Right ventricle myocardium inferior (tissue), 1 donor: ENCODE measurements at regions not wholly inside any gene's neighbourhood (a gene's known extent, or its start where the extent isn't known, plus 50 kb on each side); places are given as distances from the start of the nearest gene placed in this dataset.
"Not testable (repeated sequence)": the region's sequence is repeated elsewhere in the genome, so short reads cannot be mapped to it uniquely, and the experiment has no call there.

Experiments
- ATAC-seq: fragments of 200-7000 bp; cut with Tn5 transposase; one replicate; pipeline ENCODE4 v1.9.1; 2020; ENCODE audit warnings: mild to moderate bottlenecking, moderate library complexity
- DNase-seq: peaks from one replicate; pipeline ENCODE4 v3.0.0; 2021; ENCODE audit errors: missing footprints
- intact Hi-C: fragments of 100-400 bp; cut with DNase I; formaldehyde crosslinking; loops from one replicate; pipeline ENCODE4 v1.11.0; 2022
- donor health status: DM: no; HTN: yes; CAD: no; lungs with severe emphysema.

DNA sequence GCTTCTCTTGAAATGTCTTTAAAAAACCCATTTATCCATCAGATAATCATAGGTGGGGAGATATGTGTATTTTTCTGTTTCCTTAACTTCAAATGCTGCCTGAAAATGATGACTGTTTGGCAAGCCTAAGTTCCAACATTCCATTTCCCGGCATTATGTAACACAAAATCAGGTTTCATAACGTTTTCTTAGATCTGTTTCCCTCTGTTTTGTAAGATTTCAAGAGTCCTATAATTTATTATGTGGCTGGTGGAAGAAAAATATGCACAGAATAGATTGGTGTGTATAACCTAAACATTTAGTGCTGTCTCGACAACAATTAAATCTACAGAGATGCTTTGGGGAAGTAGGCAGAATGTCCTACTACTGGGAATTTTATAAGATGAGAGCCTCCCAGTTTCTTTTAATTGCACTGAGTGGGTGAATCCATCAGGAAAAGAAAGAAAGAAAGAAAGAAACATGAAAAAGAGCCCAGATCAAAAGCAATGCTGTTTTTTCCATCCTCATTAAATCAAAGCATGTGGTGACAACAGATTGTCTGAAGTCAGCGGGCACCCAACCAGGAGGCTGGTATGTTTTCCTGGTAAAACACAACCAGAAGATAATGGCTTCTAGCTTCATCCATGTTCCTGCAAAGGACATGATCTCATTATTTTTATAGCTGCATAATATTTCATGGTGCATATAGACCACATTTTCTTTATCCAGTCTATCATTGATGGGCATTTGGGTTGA is 529.4 kb upstream of the AMELY start:
- DNase-seq (no peak), ATAC-seq (no peak)
- intact Hi-C loops = no loop called here

DNA sequence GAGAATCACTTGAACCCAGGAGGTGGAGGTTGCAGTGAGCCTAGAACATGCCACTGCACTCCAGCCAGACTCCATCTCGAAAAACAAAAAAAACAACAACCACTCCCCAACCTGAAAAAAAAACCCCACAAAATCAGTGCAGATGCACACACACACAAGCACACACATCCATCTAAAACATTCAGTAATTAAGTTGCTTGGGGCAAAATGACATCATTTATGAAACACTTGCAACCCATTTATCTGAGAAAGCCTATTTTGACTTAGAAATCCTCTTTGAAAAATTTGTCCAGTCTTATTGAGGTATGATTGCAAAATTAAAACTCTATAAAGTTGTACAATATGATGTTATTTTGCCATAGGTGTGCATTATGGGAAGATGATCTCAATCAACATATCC is 525.5 kb upstream of the AMELY start:
- ATAC-seq (no peak), DNase-seq (no peak)
- intact Hi-C loops = no loop called here

DNA sequence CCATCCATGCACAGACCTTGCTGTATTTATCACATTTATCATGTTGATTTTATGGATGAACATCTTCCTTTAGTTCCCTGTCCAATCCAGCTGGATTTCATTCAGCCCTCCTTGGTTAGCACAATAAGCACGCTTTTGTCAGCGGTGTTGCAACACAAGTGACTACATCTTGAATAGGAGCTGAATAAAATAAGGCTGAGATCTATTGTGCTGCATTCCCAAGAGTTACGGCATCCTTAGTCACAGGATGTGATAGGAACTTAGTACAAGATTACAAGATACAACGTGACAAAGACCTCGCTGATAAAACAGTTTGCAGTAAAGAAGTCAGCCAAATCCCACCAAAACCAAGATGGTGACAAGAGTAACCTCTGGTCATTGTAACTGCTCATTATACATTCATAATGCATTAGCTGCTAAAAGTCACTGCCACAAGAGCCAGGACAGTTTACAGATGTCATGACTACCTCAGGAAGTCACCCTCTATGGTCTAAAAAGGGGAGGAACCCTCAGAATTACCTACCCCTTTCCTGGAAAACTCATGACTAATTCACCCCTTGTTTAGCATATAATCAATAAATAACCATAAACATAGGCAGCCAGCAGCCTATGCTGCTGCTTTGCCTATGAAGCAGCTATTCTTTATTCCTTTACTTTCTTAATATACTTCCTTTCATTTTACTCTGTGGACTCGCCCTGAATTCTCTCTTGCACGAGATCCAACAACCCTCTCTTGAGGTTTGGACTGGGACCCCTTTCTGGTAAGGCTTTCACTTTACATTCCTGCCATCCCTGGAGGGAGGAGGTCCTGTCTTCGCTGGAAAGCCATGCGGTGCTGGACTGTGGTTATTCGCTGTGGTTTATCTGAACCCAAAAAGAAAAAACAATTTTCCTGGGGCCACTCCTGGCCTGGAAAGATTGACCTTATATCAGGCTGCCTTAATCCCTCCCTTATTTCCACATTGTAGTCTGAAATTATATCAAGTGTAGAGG is 522.6 kb upstream of the AMELY start:
- intact Hi-C loops = no loop called here
- ATAC-seq (no peak), DNase-seq (no peak)

DNA sequence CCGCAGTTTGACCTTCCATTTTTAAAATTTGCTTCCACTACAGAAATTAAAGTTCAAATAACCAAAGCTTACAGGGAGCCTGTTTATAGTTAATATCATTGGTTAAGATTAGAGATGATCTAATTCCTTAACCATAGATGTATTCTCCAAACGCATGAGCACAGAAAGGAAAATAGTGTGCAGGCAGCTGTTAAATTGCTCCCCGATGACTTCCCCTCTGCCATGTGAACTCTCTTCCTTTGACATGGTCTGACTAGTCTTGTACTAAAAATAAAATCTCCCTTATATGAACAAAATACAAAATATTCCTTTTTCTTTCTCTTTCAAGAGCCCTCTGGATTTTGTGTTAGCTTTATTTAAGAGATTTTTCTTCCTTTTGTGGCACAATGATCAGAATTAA is 507.6 kb upstream of the AMELY start:
- intact Hi-C loops = no loop called here
- DNase-seq (no peak), ATAC-seq (no peak)

DNA sequence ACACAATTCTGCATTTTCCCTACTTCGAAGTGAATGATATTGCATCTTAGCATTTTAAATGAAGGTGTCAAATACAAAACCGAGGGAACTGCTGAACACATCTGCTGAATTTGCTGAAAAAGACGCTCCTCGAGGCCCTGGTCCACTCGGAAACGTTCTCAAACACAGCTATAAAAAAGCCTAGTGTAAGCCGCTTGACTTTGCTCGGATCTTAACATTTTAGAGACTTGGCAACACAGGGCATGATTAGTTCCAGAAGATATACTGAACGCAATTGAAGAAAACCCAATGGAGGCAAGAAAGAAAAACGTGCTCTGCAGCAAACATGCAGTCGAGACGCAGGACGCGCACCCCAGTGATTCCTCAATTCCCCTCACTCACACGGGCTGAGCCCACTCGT is 506.4 kb upstream of the AMELY start:
- ATAC-seq (no peak), DNase-seq (no peak)
- intact Hi-C loops = no loop called here

DNA sequence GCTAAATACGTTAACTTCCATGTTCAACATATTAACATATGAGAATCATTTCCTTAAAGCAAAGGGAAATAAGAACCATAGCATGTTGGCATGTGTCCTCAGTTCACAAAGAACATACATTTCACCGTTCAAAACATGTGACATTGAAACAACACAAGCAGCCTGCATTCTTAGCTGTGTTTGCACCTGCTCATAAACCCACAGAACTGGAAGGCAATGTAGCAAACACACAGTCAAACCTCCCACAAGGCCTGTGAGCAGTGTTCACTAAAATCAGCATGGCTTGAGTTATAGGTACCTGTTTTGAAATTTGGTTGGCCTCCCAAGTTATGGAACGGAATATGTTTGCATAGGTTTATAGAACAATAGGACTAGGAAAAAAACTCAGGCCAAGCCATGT is 504.9 kb upstream of the AMELY start:
- intact Hi-C loops = no loop called here
- no peak for ATAC-seq

DNA sequence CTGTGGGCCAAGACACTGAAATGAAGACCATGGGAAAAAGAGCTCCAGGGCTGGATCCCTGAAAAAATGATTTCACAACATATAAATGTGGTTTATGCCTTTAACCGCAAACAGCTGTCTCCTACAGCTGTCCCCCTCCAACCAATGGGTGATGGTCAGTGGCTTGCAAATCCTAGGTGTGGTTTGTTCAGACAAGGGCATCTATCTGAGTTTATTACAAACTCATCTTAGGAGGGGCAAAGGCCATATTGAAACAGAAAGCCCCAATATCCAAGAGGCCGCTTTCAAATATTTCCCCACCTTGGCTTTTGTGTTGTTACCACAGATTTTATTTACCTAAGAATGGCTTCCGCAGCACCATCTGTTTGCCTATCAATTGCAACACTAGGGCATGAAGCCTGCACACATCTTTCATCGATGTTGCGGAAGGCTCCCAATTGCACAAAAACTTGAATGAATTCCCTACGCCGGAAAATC is 503.6 kb upstream of the AMELY start:
- intact Hi-C loops = no loop called here
- ATAC-seq = no peak

More for the DNA sequence above, 504.9 kb upstream of the AMELY start:
- DNase-seq = no peak

DNA sequence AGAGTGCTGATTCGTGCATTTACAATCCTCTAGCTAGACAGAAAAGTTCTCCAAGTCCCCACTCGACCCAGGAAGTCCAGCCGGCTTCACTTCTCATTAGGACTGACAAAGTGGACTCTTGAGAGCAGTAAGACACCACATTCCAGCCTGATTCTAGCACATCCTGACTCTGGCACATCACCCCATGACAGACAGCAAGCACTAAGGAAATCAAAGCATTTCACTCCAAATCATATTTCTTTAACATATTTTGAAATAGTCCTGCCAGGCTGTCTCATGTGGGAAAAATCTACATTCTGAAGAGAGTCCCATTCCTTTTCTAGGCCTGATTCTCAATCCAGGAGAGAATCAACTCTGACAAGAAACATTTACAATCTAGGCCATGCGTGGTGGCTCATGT is 478.5 kb upstream of the AMELY start:
- ATAC-seq (no peak), DNase-seq (peak; percentile 32)
- intact Hi-C loops = no loop called here

More for the DNA sequence above, 503.6 kb upstream of the AMELY start:
- no peak for DNase-seq

DNA sequence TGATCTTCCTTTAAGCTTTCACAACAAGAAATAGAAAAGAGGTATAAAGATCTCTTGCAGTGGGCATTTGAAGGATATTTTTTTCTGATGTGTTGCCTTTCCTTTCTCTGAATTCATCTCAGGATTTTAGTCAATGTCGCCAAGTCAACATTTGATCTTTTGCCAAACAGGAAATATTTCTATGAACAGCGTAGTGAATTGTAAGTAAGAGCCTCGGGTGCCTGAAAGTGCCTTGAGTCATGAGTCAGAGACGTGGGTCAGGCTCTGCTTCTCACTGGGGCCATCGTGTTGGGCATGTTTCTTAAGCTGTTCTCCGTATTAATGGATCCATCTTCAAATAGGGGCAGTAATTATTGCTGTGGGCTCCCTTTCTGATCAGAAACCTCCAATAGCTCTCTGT is 471.4 kb upstream of the AMELY start:
- ATAC-seq (peak; percentile 34), DNase-seq (no peak)
- intact Hi-C loops = no loop called here

DNA sequence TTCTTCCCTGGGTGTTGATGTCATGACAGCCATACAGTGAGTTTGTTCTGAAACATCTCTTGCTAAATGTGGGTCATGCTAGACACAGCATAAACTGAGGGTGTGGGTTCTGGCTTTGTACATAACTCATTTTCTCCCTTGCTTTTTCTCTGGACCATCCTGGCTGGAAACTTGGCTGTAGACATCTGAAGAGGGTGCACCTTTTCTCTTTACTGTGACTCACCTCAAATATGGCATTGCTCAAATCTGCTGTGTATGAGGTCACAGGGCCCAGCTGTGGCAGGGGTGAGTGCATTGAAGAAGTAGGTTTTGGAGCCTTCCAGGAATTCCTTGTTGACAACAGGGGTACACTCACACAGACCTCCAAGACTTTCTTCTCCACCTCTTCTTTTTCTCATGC is 465.5 kb upstream of the AMELY start:
- intact Hi-C loops = no loop called here
- DNase-seq (no peak), ATAC-seq (no peak)

DNA sequence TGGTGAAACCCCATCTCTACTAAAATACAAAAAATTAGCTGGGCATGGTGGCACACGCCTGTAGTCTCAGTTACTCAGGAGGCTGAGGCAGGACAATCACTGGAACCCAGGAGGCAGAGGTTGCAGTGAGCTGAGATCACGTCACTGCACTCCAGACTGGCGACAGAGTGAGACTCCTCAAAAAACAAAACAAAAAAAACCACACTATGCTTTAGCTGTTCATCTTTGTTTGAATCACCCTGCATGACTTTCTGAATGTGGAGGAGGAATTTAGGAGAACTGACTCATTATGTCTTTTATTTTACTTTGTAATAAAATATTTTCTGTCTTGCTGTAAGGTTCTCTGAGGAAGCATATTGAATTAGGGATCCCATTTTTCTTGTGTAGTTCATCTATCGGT is 462.9 kb upstream of the AMELY start:
- intact Hi-C loops, ATAC-seq: not testable (repeated sequence)

DNA sequence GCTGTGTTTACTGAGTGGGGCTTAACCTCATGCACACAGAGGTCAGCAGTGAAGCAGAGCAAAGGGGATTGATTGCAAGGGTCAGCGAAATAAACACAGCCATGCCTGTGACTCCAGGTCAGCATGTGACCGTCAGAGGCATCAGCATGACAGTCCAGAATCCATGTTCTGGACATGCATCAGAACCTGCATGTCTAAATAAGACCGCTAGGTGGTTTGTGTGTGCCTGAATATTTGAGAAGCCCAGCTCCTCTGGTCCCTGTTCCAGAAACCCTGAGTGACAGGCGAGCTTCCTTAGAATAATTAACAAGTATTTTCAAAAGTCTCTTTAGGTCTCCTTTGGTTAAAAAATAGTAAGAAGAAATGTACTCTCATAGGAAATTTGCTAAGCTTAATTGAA is 460.4 kb upstream of the AMELY start:
- ATAC-seq, intact Hi-C loops, DNase-seq: not testable (repeated sequence)

More for the DNA sequence above, 462.9 kb upstream of the AMELY start:
- not testable (repeated sequence) for DNase-seq

DNA sequence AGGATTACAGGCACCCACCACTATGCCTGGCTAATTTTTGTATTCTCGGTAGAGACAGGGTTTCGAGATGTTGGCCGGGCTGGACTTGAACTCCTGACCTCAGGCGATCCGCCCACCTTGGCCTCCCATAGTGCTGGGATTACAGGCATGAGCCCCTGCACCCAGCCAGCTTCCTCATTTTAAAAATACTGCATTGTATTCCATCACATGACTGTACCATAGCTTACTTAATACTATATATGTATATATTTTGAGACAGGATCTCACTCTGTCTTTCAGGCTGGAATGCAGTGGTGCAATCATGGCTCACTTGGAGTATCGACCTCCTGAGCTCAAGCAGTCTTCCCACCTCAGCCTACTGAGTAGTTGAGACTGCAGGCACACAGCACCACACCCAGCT is 459.5 kb upstream of the AMELY start:
- ATAC-seq, intact Hi-C loops, DNase-seq: not testable (repeated sequence)

DNA sequence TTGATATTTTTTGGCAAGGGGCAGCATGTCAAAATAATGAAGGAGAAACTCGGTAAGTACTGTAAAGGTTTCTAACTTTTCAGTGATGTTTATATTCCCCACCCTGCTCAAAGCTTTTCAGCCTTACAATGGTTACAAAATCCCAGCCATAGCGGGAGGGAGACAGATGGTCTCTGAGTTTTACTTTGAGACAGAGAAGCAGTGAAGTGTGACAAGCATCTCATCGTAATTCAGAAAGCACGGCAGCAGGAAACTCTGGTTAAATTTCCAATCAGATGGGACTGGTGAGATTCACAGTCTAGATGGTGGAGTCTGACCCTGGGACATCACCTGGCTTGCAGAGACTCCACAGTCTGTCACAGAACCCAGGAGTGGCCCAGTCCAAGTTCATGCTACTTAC is 448.0 kb upstream of the AMELY start:
- intact Hi-C loops = no loop called here
- no peak for DNase-seq
- ATAC-seq = no peak

DNA sequence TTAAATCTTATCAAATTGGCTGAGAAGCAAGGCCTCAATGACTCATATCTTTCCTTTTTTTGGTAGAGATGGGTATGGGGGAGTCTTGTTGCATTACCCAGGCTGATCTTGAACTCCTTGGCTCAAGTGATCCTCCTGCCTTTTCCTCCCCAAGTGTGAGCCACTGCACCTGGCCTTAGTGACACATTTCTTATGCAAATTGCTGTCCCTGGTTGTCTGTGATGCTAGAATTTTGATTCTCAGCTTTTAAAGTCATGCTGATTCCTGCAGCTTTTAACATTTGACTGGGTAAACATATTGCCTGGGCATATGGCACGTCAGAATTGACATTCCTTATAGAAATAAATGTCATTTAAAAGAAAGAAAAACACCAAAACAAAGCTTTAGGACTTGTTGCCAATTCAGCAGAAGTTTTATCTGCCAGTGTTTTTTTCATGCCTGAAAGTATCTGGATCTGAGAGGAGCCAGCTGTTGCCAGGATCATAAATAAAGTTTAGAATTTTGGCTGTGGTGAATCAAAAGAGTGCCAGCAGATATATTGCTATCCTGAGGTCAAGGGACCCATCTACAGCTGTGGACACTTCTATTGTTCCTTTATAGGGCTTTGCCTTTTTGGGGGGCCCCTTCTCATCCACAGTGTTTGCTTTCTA is 446.7 kb upstream of the AMELY start:
- DNase-seq (no peak), ATAC-seq (no peak)
- intact Hi-C loops = no loop called here

DNA sequence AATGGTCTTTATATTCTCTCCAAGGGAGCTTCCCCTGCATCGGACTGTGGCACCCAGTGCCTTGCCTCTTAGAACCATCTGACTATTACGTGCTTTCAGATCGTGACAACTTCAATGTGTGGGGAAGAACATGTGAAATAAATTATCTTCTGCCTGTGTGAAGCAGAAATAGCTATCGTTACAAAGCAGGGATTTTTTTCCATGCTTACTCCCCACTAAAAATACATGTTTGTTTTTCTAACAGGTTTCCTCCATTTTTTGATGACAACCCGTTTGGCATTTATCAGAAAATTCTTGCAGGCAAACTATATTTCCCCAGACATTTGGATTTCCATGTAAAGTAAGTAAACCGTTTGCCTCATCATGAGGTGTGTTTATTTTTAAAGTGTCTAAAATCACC is 444.3 kb upstream of the AMELY start:
- ATAC-seq, intact Hi-C loops, DNase-seq: not testable (repeated sequence)

DNA sequence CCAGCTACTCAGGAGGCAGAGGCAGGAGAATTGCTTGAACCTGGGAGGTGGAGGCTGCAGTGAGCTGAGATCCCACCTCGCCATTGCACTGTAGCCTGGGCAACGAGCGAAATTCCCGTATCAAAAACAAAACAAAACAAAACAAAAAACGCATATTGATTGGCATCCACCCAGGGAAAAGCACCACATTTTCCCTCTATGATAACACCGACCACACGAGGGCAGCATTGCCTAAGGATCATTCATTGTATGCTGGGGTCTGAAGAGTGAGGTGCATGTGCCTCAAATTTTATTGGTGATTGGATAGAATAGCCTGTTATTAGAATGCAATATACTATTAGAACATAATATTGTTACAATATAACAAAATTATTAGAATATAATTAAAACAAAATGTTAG is 433.1 kb upstream of the AMELY start:
- DNase-seq = no peak
- no peak for ATAC-seq

DNA sequence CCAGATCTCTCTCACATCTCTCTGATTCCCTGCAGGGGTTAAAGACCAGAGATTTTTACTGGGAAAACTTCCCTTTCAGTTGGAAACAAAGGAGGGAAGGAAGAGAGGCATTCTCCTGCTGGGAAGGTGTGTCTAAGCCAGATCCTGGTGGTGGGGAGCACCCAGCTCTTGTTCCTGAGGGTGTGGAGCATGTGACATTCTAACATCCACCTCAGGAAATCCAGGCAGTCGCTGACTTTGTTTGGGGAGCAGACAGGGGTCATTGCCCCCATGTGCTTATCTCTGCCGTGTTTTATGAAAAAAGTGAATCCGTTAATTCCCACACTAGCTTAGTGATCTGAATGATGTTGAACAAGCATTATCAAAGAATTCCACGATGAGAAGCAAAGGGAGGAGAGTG is 431.7 kb upstream of the AMELY start:
- DNase-seq = no peak
- intact Hi-C loops = loop anchor here (1.0 kb wide), 1 partner anchor 71 kb away; no protein-coding TSS in a partner anchor
- no peak for ATAC-seq

More for the DNA sequence above, 433.1 kb upstream of the AMELY start:
- intact Hi-C loops = no loop called here

DNA sequence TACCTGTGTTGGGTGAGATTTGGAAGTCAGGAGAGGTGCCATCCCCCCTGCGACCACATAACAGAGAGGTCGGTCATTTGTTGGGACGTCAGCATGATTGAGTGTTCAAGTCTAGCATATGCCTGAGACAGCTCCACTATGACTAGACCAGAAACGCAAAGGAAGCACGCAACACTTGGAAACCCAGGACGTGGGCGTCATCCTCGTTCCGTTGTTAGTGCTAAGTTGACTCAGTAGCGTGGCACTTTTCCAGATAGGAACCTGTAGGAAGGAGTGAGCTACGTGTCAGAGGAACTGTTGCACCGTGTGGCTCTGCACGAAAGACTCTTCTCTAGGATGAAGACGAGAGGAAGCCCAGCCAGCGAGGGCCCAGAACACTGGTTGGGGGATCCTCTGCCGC is 431.2 kb upstream of the AMELY start:
- not testable (repeated sequence) for DNase-seq, ATAC-seq
- intact Hi-C loops = loop anchor here (1.0 kb wide), 1 partner anchor 70 kb away; no protein-coding TSS in a partner anchor
